ENCODE measurements at regions not wholly inside any gene's neighbourhood (a gene's known extent, or its start where the extent isn't known, plus 50 kb on each side); places are given as distances from the start of the nearest gene placed in this dataset.

DNA sequence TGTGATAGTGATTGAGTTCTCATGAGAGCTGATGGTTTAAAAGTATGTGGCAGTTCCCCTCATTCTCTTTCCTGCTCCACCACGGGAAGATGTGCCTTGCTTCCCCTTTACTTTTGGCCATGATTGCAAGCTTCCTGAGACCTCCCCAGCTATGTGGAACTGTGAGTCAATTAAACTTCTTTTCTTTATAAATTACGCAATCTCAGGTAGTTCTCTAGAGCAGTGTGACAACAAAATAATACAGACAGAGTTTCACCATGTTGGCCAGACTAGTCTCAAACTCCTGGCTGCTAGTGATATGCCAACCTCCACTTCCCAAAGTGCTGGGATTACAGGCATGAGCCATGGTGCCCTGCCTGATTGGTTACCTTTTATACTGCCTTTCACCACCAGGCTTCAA, 755.2 kb downstream of the METTL15 start:
- Histone ChIP-seq H3K27me3 (ENCODE audit: control insufficient read depth in 3 of 3, insufficient read depth in 3 of 3, low read length in 3 of 3) (no peaks in the 10 kb centered on the region), H3K36me3 (ENCODE audit: control insufficient read depth in 3 of 3, insufficient read depth in 3 of 3, low read length in 3 of 3) (no peaks in the 10 kb centered on the region), H3K9me3 (ENCODE audit: control insufficient read depth in 3 of 3, low read length in 3 of 3) (no peaks in the 10 kb centered on the region), H3K27ac (ENCODE audit: low read depth, low read length) (no peak overlapping the region), H3K9ac (ENCODE audit: low read depth in 1 of 3, low read length in 3 of 3) (no peak overlapping the region), H3K4me3 (ENCODE audit: low read length in 3 of 3) (no peak overlapping the region), H3K4me1 (ENCODE audit: control insufficient read depth in 3 of 3, insufficient read depth in 3 of 3, low read length in 3 of 3) (no peaks in the 10 kb centered on the region)

DNA sequence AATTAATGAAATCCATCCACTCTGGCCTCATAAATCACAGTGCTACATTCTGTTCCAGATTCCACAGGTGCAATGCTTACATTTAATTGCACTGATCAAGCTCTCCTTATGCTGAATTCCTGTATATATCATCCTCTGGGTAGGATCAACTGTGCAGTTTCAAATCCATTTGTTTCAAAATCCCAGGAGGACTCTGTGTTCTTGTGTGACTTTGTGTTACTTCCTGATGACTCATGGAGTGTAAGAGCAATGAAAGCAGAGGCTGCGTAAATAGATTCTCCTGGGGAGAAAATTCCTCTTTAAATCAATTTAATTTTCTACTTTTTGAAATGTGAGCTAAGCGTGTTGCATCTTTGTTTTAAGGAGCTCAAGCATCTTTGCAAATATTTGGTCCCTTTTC, 752.7 kb downstream of the METTL15 start:
- H3K9ac ChIP-seq (ENCODE audit: low read depth in 1 of 3, low read length in 3 of 3), result no peak overlapping the region

DNA sequence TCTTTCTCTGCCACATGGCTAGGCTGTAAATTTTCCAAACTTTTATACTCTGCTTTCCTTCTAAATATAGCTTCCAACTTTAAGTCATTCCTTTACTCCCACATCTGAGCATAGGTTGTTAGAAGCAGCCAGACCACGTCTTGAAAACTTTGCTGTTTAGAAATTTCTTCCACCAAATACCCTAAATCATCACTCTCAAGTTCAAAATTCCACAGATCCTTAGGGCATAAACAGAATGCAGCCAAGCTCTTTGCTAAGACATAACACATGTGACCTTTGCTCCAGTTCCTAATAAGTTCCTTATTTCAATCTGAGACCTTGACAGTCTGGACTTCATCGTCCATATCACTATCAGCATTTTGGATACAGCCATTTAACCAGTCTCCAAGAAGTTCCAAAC, 749.9 kb downstream of the METTL15 start:
- H3K9me3 ChIP-seq (ENCODE audit: control insufficient read depth in 3 of 3, low read length in 3 of 3), result peaks cover 0 to 3% (median 0%) of the 10 kb centered on the region in 3 donors

More for the DNA sequence above, 752.7 kb downstream of the METTL15 start:
- no peak overlapping the region for H3K4me3 ChIP-seq (ENCODE audit: low read length in 3 of 3)
- peaks cover 0 to 3% (median 0%) of the 10 kb centered on the region in 3 donors for H3K9me3 ChIP-seq (ENCODE audit: control insufficient read depth in 3 of 3, low read length in 3 of 3)
- no peak overlapping the region for H3K27ac ChIP-seq (ENCODE audit: low read depth, low read length)
- H3K27me3 ChIP-seq (ENCODE audit: control insufficient read depth in 3 of 3, insufficient read depth in 3 of 3, low read length in 3 of 3), result no peaks in the 10 kb centered on the region
- H3K4me1 ChIP-seq (ENCODE audit: control insufficient read depth in 3 of 3, insufficient read depth in 3 of 3, low read length in 3 of 3), result no peaks in the 10 kb centered on the region
- H3K36me3 ChIP-seq (ENCODE audit: control insufficient read depth in 3 of 3, insufficient read depth in 3 of 3, low read length in 3 of 3), result no peaks in the 10 kb centered on the region

DNA sequence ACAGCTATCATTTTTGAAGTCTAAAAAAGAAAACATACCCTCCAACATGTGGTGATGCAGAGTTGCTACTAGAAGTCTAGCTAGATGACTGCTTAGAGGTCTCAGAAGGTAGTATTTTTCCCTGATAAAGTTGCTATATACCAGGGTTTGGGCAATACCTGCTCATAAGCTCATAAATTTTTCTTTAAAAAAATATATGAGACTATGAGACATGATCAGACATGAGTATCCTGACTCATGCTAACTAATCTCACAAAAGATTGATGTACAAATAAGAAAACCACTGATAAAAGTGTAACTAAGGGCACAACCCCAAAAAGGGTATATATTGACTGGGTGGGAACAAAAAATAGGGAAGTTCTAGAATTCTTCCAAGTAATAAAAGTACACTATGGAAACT, 740.9 kb downstream of the METTL15 start:
- Histone ChIP-seq H3K4me1 (ENCODE audit: control insufficient read depth in 3 of 3, insufficient read depth in 3 of 3, low read length in 3 of 3) (no peaks in the 10 kb centered on the region), H3K9me3 (ENCODE audit: control insufficient read depth in 3 of 3, low read length in 3 of 3) (no peaks in the 10 kb centered on the region), H3K9ac (ENCODE audit: low read depth in 1 of 3, low read length in 3 of 3) (no peak overlapping the region), H3K27ac (ENCODE audit: low read depth, low read length) (no peak overlapping the region), H3K36me3 (ENCODE audit: control insufficient read depth in 3 of 3, insufficient read depth in 3 of 3, low read length in 3 of 3) (no peaks in the 10 kb centered on the region), H3K27me3 (ENCODE audit: control insufficient read depth in 3 of 3, insufficient read depth in 3 of 3, low read length in 3 of 3) (no peaks in the 10 kb centered on the region), H3K4me3 (ENCODE audit: low read length in 3 of 3) (no peak overlapping the region)

More for the DNA sequence above, 749.9 kb downstream of the METTL15 start:
- Histone ChIP-seq H3K4me3 (ENCODE audit: low read length in 3 of 3) (no peak overlapping the region), H3K9ac (ENCODE audit: low read depth in 1 of 3, low read length in 3 of 3) (no peak overlapping the region), H3K27ac (ENCODE audit: low read depth, low read length) (no peak overlapping the region), H3K27me3 (ENCODE audit: control insufficient read depth in 3 of 3, insufficient read depth in 3 of 3, low read length in 3 of 3) (no peaks in the 10 kb centered on the region), H3K4me1 (ENCODE audit: control insufficient read depth in 3 of 3, insufficient read depth in 3 of 3, low read length in 3 of 3) (no peaks in the 10 kb centered on the region), H3K36me3 (ENCODE audit: control insufficient read depth in 3 of 3, insufficient read depth in 3 of 3, low read length in 3 of 3) (no peaks in the 10 kb centered on the region)

DNA sequence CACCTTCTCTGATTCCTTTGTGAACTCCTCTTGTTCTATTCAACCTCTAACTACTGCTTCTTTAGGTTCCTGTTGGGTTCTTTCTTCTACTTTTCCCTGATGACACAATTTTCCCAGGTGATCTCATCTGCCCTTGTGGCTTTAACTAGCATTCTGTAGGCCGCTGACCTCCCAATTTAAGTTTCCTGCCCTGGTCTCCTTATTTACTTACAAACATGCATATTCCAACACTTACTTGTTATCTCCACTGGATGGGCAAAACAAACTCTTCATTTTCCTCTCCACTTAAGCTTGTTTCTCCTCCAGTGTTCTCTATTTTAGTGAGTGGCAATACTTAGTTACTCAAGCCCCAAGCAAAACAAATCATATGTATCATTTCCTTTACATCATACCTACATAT, 734.5 kb downstream of the METTL15 start:
- Histone ChIP-seq H3K9me3 (ENCODE audit: control insufficient read depth in 3 of 3, low read length in 3 of 3) (peaks cover 0 to 4% (median 0%) of the 10 kb centered on the region in 3 donors), H3K4me3 (ENCODE audit: low read length in 3 of 3) (no peak overlapping the region), H3K36me3 (ENCODE audit: control insufficient read depth in 3 of 3, insufficient read depth in 3 of 3, low read length in 3 of 3) (no peaks in the 10 kb centered on the region), H3K27me3 (ENCODE audit: control insufficient read depth in 3 of 3, insufficient read depth in 3 of 3, low read length in 3 of 3) (no peaks in the 10 kb centered on the region), H3K4me1 (ENCODE audit: control insufficient read depth in 3 of 3, insufficient read depth in 3 of 3, low read length in 3 of 3) (no peaks in the 10 kb centered on the region), H3K9ac (ENCODE audit: low read depth in 1 of 3, low read length in 3 of 3) (no peak overlapping the region), H3K27ac (ENCODE audit: low read depth, low read length) (no peak overlapping the region)

DNA sequence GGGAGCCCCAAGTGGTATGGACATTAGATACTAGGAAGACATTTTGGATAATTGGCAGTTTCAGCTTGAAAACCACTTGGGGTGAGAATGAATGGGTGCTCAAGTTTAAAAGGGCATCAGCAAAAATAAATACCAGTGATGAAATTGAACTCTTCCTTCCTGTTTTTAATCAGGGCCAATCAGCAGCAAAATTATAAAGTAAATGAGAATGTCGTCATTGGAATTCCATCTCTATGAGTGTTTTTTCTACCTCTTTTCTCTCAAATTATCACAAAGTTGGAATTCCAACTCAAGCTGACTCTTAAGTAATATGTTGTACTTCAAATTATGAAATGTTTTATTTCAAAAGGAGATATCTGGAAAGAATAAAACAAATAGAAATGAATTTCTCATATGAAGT, 730.6 kb downstream of the METTL15 start:
- H3K27me3 ChIP-seq (ENCODE audit: control insufficient read depth in 3 of 3, insufficient read depth in 3 of 3, low read length in 3 of 3), result no peaks in the 10 kb centered on the region
- H3K36me3 ChIP-seq (ENCODE audit: control insufficient read depth in 3 of 3, insufficient read depth in 3 of 3, low read length in 3 of 3), result no peaks in the 10 kb centered on the region
- H3K27ac ChIP-seq (ENCODE audit: low read depth, low read length), result no peak overlapping the region
- no peaks in the 10 kb centered on the region for H3K4me1 ChIP-seq (ENCODE audit: control insufficient read depth in 3 of 3, insufficient read depth in 3 of 3, low read length in 3 of 3)
- H3K4me3 ChIP-seq (ENCODE audit: low read length in 3 of 3), result no peak overlapping the region
- peaks cover 0 to 4% (median 0%) of the 10 kb centered on the region in 3 donors for H3K9me3 ChIP-seq (ENCODE audit: control insufficient read depth in 3 of 3, low read length in 3 of 3)
- H3K9ac ChIP-seq (ENCODE audit: low read depth in 1 of 3, low read length in 3 of 3), result no peak overlapping the region

DNA sequence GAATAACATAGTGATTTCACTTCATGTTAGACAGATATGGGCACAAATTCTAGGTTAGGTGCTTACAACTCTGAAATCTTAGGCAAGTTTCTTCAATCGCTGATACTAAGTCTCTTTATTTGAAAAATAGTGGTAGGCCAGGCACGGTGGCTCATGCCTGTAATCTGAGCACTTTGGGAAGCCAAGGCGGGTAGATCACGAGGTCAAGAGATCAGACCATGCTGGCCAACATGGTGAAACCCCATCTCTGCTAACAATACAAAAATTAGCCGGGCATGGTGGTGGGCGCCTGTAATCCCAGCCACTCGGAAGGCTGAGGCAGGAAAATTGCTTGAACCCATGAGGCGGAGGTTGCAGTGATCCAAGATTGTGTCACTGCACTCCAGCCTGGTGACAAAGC, 729.4 kb downstream of the METTL15 start:
- Histone ChIP-seq H3K36me3 (ENCODE audit: control insufficient read depth in 3 of 3, insufficient read depth in 3 of 3, low read length in 3 of 3) (no peaks in the 10 kb centered on the region), H3K27me3 (ENCODE audit: control insufficient read depth in 3 of 3, insufficient read depth in 3 of 3, low read length in 3 of 3) (no peaks in the 10 kb centered on the region), H3K27ac (ENCODE audit: low read depth, low read length) (no peak overlapping the region), H3K4me1 (ENCODE audit: control insufficient read depth in 3 of 3, insufficient read depth in 3 of 3, low read length in 3 of 3) (no peaks in the 10 kb centered on the region), H3K9ac (ENCODE audit: low read depth in 1 of 3, low read length in 3 of 3) (no peak overlapping the region), H3K4me3 (ENCODE audit: low read length in 3 of 3) (no peak overlapping the region), H3K9me3 (ENCODE audit: control insufficient read depth in 3 of 3, low read length in 3 of 3) (peaks cover 0 to 4% (median 0%) of the 10 kb centered on the region in 3 donors)

DNA sequence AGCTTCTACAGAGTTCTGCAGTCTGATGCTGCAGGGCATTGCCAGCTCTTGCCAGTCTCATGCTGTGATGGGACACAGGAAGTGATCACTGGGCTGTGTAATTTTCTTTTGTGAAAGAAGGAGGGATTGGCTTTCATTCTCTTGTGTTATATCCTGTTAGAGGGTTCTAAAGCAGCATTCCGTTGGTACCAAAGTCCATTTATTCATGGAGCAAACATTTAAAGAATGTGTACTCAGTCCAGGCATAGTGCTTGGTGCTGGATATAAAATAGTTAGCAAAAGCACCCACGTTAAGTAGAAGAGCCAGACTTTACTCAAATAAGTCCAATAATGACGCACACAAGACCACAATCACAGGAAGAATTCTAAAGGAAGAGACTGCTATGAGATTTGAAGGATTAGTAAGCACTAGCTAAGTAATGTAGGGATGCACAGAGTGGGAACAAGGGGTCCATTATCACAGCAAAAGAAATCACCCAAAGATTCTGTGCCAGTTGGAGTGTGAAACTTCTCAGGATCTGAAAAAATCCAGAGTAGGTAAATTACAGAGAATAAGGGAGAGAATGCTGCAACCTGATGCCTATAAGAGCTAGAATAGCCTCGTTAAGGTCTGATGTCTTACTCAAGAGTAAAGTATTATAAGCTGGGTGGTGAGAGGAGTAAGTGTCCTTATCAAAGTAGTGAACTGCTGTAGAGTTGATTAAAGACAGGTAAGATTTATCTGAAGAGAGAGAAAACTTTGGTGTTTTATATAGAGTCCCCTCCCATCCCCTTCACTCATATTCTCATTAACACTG, 728.3 kb downstream of the METTL15 start:
- Histone ChIP-seq H3K9ac (ENCODE audit: low read depth in 1 of 3, low read length in 3 of 3) (no peak overlapping the region), H3K4me1 (ENCODE audit: control insufficient read depth in 3 of 3, insufficient read depth in 3 of 3, low read length in 3 of 3) (no peaks in the 10 kb centered on the region)

DNA sequence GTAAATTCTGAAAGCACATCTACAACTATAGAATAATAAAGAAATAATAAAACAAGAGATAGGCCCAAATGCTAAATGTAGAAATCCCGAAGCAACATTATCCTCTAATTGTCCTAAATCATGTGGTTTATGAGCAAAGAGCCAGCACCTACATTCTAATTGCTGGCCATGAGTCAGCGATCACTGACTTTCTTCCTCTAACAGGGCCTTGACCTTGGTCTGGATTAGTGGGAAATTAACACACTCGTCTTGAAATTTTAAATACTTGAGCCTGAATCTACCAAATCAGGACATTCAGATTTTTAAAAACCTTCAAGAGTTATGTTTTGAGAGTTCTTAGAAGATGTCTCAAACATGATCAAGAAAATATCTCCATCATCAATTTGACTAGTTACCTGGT, 727.6 kb downstream of the METTL15 start:
- Histone ChIP-seq H3K27ac (ENCODE audit: low read depth, low read length) (no peak overlapping the region), H3K4me1 (ENCODE audit: control insufficient read depth in 3 of 3, insufficient read depth in 3 of 3, low read length in 3 of 3) (no peaks in the 10 kb centered on the region), H3K9me3 (ENCODE audit: control insufficient read depth in 3 of 3, low read length in 3 of 3) (no peaks in the 10 kb centered on the region), H3K36me3 (ENCODE audit: control insufficient read depth in 3 of 3, insufficient read depth in 3 of 3, low read length in 3 of 3) (no peaks in the 10 kb centered on the region), H3K27me3 (ENCODE audit: control insufficient read depth in 3 of 3, insufficient read depth in 3 of 3, low read length in 3 of 3) (no peaks in the 10 kb centered on the region), H3K4me3 (ENCODE audit: low read length in 3 of 3) (no peak overlapping the region), H3K9ac (ENCODE audit: low read depth in 1 of 3, low read length in 3 of 3) (no peak overlapping the region)

More for the DNA sequence above, 728.3 kb downstream of the METTL15 start:
- no peaks in the 10 kb centered on the region for H3K36me3 ChIP-seq (ENCODE audit: control insufficient read depth in 3 of 3, insufficient read depth in 3 of 3, low read length in 3 of 3)
- H3K27me3 ChIP-seq (ENCODE audit: control insufficient read depth in 3 of 3, insufficient read depth in 3 of 3, low read length in 3 of 3), result no peaks in the 10 kb centered on the region
- no peak overlapping the region for H3K4me3 ChIP-seq (ENCODE audit: low read length in 3 of 3)
- no peak overlapping the region for H3K27ac ChIP-seq (ENCODE audit: low read depth, low read length)
- H3K9me3 ChIP-seq (ENCODE audit: control insufficient read depth in 3 of 3, low read length in 3 of 3), result peaks cover 0 to 3% (median 0%) of the 10 kb centered on the region in 3 donors

DNA sequence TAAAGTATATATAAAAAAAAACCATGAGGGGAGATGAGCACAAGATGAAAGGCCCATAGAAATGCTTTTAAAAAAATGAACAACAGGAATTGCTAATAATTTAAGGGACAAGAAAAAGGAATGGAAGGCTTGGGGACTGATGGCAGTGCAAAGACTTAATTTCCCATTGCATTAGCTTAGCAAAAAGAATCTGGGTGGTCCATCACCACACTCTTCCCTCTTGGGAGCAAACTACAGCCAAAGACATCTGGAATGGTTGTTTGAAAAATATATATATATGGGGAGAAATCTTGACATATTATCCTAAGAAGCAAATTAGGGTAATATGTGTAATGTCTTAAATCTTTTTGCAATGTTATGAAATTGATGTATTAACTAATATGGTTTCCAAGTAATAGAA, 727.1 kb downstream of the METTL15 start:
- Histone ChIP-seq H3K27me3 (ENCODE audit: control insufficient read depth in 3 of 3, insufficient read depth in 3 of 3, low read length in 3 of 3) (no peaks in the 10 kb centered on the region), H3K9me3 (ENCODE audit: control insufficient read depth in 3 of 3, low read length in 3 of 3) (no peaks in the 10 kb centered on the region), H3K4me1 (ENCODE audit: control insufficient read depth in 3 of 3, insufficient read depth in 3 of 3, low read length in 3 of 3) (no peaks in the 10 kb centered on the region), H3K9ac (ENCODE audit: low read depth in 1 of 3, low read length in 3 of 3) (no peak overlapping the region), H3K4me3 (ENCODE audit: low read length in 3 of 3) (no peak overlapping the region), H3K27ac (ENCODE audit: low read depth, low read length) (no peak overlapping the region), H3K36me3 (ENCODE audit: control insufficient read depth in 3 of 3, insufficient read depth in 3 of 3, low read length in 3 of 3) (no peaks in the 10 kb centered on the region)
